NB4 (cell line): ENCODE measurements at regions not wholly inside any gene's neighbourhood (a gene's known extent, or its start where the extent isn't known, plus 50 kb on each side); places are given as distances from the start of the nearest gene placed in this dataset.

Source experiments
- CTCF ChIP-seq: IDR thresholded peaks from one replicate; pipeline ENCODE4 v1.5.1; 2012; ENCODE audit warnings: low read depth, low read length
- MAX ChIP-seq: IDR thresholded peaks from 2 replicates; pipeline ENCODE4 v1.6.1; 2011; ENCODE audit warnings: low read depth, low read length
- POLR2A ChIP-seq: IDR thresholded peaks from 2 replicates; pipeline ENCODE4 v1.6.1; 2011; ENCODE audit warnings: mild to moderate bottlenecking; ENCODE audit not compliant: insufficient read length; ENCODE audit errors: extremely low read depth

GRCh38 chr2:219728991-219729487 is 101.6 kb downstream of the SLC4A3 start:
- TF ChIP-seq MAX, result no peak
- no peak for TF ChIP-seq CTCF
- TF ChIP-seq POLR2A, result no peak
